ENCODE measurements at regions not wholly inside any gene's neighbourhood (a gene's known extent, or its start where the extent isn't known, plus 50 kb on each side); places are given as distances from the start of the nearest gene placed in this dataset.
A peak's percentile ranks its signal among the peaks of the same experiment; 100 is the strongest.

- no peak for DNase-seq (ENCODE audit: low spot score)
These were observed 63.5 kb downstream of the DNTTIP2 start for GRCh38 chr1:93815366-93816110.

GRCh38 chr1:93814795-93815340 lies 64.1 kb downstream of the DNTTIP2 start:
- DNase-seq (ENCODE audit: low spot score) = no peak

GRCh38 chr1:93814059-93814794 lies 64.8 kb downstream of the DNTTIP2 start:
- DNase-seq (ENCODE audit: low spot score) = peak; percentile 66

- DNase-seq (ENCODE audit: low spot score) = no peak
These were observed 65.9 kb downstream of the DNTTIP2 start for GRCh38 chr1:93813076-93813475.

GRCh38 chr1:93811326-93812065 lies 67.5 kb downstream of the DNTTIP2 start:
- DNase-seq (ENCODE audit: low spot score) = no peak

- DNase-seq (ENCODE audit: low spot score) = no peak
These were observed 68.7 kb downstream of the DNTTIP2 start for GRCh38 chr1:93810316-93810715.

- no peak for DNase-seq (ENCODE audit: low spot score)
These were observed 70.1 kb downstream of the DNTTIP2 start for GRCh38 chr1:93808871-93809270.

- DNase-seq (ENCODE audit: low spot score) = no peak
These were observed 71.6 kb downstream of the DNTTIP2 start for GRCh38 chr1:93807311-93807930.

- DNase-seq (ENCODE audit: low spot score) = no peak
These were observed 73.9 kb downstream of the DNTTIP2 start for GRCh38 chr1:93805027-93805610.

- DNase-seq (ENCODE audit: low spot score) = no peak
These were observed 74.6 kb downstream of the DNTTIP2 start for GRCh38 chr1:93804412-93804811.

- no peak for DNase-seq (ENCODE audit: low spot score)
These were observed 77.5 kb downstream of the DNTTIP2 start for GRCh38 chr1:93801471-93801870.

- DNase-seq (ENCODE audit: low spot score) = no peak
These were observed 78.2 kb downstream of the DNTTIP2 start for GRCh38 chr1:93800856-93801255.

GRCh38 chr1:93798291-93798690 lies 80.7 kb downstream of the DNTTIP2 start:
- DNase-seq (ENCODE audit: low spot score) = no peak

- no peak for DNase-seq (ENCODE audit: low spot score)
These were observed 94.5 kb downstream of the DNTTIP2 start for GRCh38 chr1:93784538-93784937.

- DNase-seq (ENCODE audit: low spot score) = no peak
These were observed 95.1 kb downstream of the DNTTIP2 start for GRCh38 chr1:93783876-93784275.

GRCh38 chr1:93779540-93780165 lies 98.0 kb upstream of the BCAR3 start:
- DNase-seq (ENCODE audit: low spot score) = no peak

GRCh38 chr1:93778457-93778856 lies 96.8 kb upstream of the BCAR3 start:
- DNase-seq (ENCODE audit: low spot score) = no peak

GRCh38 chr1:93777255-93777654 lies 95.6 kb upstream of the BCAR3 start:
- DNase-seq (ENCODE audit: low spot score) = no peak

- no peak for DNase-seq (ENCODE audit: low spot score)
These were observed 95.1 kb upstream of the BCAR3 start for GRCh38 chr1:93776728-93777127.

GRCh38 chr1:93775224-93775623 lies 93.6 kb upstream of the BCAR3 start:
- DNase-seq (ENCODE audit: low spot score) = no peak

GRCh38 chr1:93774707-93775106 lies 93.1 kb upstream of the BCAR3 start:
- no peak for DNase-seq (ENCODE audit: low spot score)
